Neural cell (in vitro differentiated cells): ENCODE measurements at regions not wholly inside any gene's neighbourhood (a gene's known extent, or its start where the extent isn't known, plus 50 kb on each side); places are given as distances from the start of the nearest gene placed in this dataset.

Source experiments
- H2AFZ ChIP-seq: fragments of 200-600, 300-800 bp; sonication (generic), shearing (Covaris generic); 2 replicates; pipeline ENCODE4 v1.6.0; 2014; ENCODE audit warnings: low read depth, mild to moderate bottlenecking, antibody characterized with exemption, low read length, moderate library complexity
- H3F3A ChIP-seq: fragments of 200-600 bp; shearing (Covaris generic); 2 replicates; pipeline ENCODE4 v1.6.1; 2016; ENCODE audit warnings: mild to moderate bottlenecking, moderate library complexity, mixed read lengths, antibody characterized with exemption, low read length; ENCODE audit not compliant: insufficient read depth, poor library complexity, severe bottlenecking
- H3K27ac ChIP-seq: fragments of 200-600, 300-800 bp; sonication (generic), shearing (Covaris generic); 2 replicates; pipeline ENCODE4 v1.5.1; 2014; ENCODE audit warnings: mild to moderate bottlenecking, low read length, moderate library complexity
- H3K27me3 ChIP-seq: fragments of 300-800, 200-600 bp; sonication (generic), shearing (Covaris generic); 2 replicates; pipeline ENCODE4 v1.6.0; 2014; ENCODE audit warnings: mild to moderate bottlenecking, low read depth, low read length, moderate library complexity; ENCODE audit not compliant: insufficient read depth
- H3K36me3 ChIP-seq: fragments of 300-800, 200-600 bp; sonication (generic), shearing (Covaris generic); 2 replicates; pipeline ENCODE4 v1.5.1; 2014; ENCODE audit warnings: mild to moderate bottlenecking, antibody characterized with exemption, low read length, moderate library complexity; ENCODE audit not compliant: insufficient read depth
- H3K4me2 ChIP-seq: fragments of 300-800, 200-600 bp; sonication (generic), shearing (Covaris generic); 2 replicates; pipeline ENCODE4 v1.6.0; 2014; ENCODE audit warnings: mild to moderate bottlenecking, low read length
- H3K4me3 ChIP-seq: fragments of 300-800, 200-600 bp; sonication (generic), shearing (Covaris generic); 2 replicates; pipeline ENCODE4 v1.5.1; 2014; ENCODE audit warnings: mild to moderate bottlenecking, low read length, moderate library complexity
- H3K79me2 ChIP-seq: fragments of 200-600 bp; shearing (Covaris generic); replicated peaks from 2 replicates; pipeline ENCODE4 v1.6.0; 2014; ENCODE audit warnings: mild to moderate bottlenecking, low read length, moderate library complexity; ENCODE audit not compliant: insufficient read depth
- H3K9ac ChIP-seq: fragments of 300-800, 200-600 bp; sonication (generic), shearing (Covaris generic); 2 replicates; pipeline ENCODE4 v1.6.1; 2016; ENCODE audit warnings: mild to moderate bottlenecking, low read length, mixed read lengths
- H3K9me2 ChIP-seq: fragments of 200-600 bp; shearing (Covaris generic); 2 replicates; pipeline ENCODE4 v1.6.1; 2016; ENCODE audit warnings: mild to moderate bottlenecking, low read length, mixed read lengths; ENCODE audit not compliant: insufficient read depth
- H3K9me3 ChIP-seq: fragments of 200-600, 300-800 bp; sonication (generic), shearing (Covaris generic); 2 replicates; pipeline ENCODE4 v1.6.1; 2016; ENCODE audit warnings: mild to moderate bottlenecking, mixed run types, low read length, moderate library complexity, mixed read lengths
- H4K20me1 ChIP-seq: fragments of 200-600 bp; shearing (Covaris generic); 2 replicates; pipeline ENCODE4 v1.6.1; 2016; ENCODE audit warnings: mild to moderate bottlenecking, mixed run types; ENCODE audit not compliant: insufficient read depth
- CTCF ChIP-seq: fragments of 450-650 bp; IDR thresholded peaks from 2 replicates; pipeline ENCODE4 v1.5.1; 2014; ENCODE audit warnings: antibody characterized with exemption, mild to moderate bottlenecking, moderate library complexity; ENCODE audit not compliant: poor library complexity, severe bottlenecking
- EP300 ChIP-seq: fragments of 450-650 bp; conservative IDR thresholded peaks from 2 replicates; pipeline ENCODE4 v1.6.1; 2014; ENCODE audit warnings: antibody characterized with exemption, mild to moderate bottlenecking, moderate library complexity; ENCODE audit not compliant: poor library complexity, severe bottlenecking
- EZH2 ChIP-seq: fragments of 200-600, 300-800 bp; shearing (Covaris generic), sonication (generic); IDR thresholded peaks from 2 replicates; pipeline ENCODE4 v1.6.1; 2014; ENCODE audit warnings: antibody characterized with exemption, low read length, borderline replicate concordance, mild to moderate bottlenecking; ENCODE audit not compliant: insufficient read depth, poor library complexity, severe bottlenecking
- MXI1 ChIP-seq: fragments of 450-650 bp; conservative IDR thresholded peaks from 2 replicates; pipeline ENCODE4 v1.6.1; 2014; ENCODE audit warnings: antibody characterized with exemption, mild to moderate bottlenecking; ENCODE audit not compliant: poor library complexity, severe bottlenecking
- POLR2AphosphoS5 ChIP-seq: IDR thresholded peaks from 2 replicates; pipeline ENCODE4 v1.6.1; 2012
- RAD21 ChIP-seq: fragments of 450-650 bp; conservative IDR thresholded peaks from 2 replicates; pipeline ENCODE4 v1.6.1; 2014; ENCODE audit warnings: antibody characterized with exemption, mild to moderate bottlenecking, moderate library complexity
- SMC3 ChIP-seq: fragments of 450-650 bp; conservative IDR thresholded peaks from 2 replicates; pipeline ENCODE4 v1.6.1; 2014; ENCODE audit warnings: antibody characterized with exemption, mild to moderate bottlenecking, moderate library complexity; ENCODE audit not compliant: poor library complexity
- TAF1 ChIP-seq: IDR thresholded peaks from 2 replicates; pipeline ENCODE4 v1.6.1; 2012; ENCODE audit warnings: low read depth
- TF ChIP-seq, protein P1 (sequence below): IDR thresholded peaks from 2 replicates; pipeline ENCODE4 v1.6.1; 2012; ENCODE audit warnings: borderline replicate concordance

DNA sequence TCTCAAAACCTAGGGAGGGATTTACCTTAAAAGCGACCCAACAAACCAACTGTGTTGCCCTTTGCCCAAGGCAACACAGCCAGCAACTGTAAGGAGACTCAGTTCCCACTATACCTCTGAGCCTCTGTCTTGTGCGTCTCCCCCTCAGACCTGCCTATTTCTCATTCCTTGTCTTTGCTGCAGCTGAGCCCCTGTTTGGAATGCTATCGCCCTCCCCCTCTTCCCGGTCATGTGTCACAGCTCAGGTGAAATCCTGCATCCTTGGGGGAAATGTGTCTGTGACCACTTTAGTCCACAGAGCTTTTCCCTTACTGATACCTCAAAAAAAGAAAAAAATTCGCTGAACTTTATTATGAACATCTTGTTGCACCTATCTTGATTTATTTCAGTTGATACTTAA, 52.0 kb upstream of the LRIG1 start:
- no peaks in the 10 kb centered on the region for H3F3A ChIP-seq
- H2AFZ ChIP-seq = no peak overlapping the region
- H3K79me2 ChIP-seq = no peaks in the 10 kb centered on the region
- no peaks in the 10 kb centered on the region for H4K20me1 ChIP-seq
- no peak overlapping the region for H3K4me3 ChIP-seq
- H3K9me3 ChIP-seq = no peaks in the 10 kb centered on the region
- TF ChIP-seq POLR2AphosphoS5 (no peak), CTCF (no peak), EZH2 (no peak), MXI1 (no peak), EP300 (no peak), RAD21 (no peak), TAF1 (no peak), SMC3 (no peak)
- TF ChIP-seq, protein P1, sequence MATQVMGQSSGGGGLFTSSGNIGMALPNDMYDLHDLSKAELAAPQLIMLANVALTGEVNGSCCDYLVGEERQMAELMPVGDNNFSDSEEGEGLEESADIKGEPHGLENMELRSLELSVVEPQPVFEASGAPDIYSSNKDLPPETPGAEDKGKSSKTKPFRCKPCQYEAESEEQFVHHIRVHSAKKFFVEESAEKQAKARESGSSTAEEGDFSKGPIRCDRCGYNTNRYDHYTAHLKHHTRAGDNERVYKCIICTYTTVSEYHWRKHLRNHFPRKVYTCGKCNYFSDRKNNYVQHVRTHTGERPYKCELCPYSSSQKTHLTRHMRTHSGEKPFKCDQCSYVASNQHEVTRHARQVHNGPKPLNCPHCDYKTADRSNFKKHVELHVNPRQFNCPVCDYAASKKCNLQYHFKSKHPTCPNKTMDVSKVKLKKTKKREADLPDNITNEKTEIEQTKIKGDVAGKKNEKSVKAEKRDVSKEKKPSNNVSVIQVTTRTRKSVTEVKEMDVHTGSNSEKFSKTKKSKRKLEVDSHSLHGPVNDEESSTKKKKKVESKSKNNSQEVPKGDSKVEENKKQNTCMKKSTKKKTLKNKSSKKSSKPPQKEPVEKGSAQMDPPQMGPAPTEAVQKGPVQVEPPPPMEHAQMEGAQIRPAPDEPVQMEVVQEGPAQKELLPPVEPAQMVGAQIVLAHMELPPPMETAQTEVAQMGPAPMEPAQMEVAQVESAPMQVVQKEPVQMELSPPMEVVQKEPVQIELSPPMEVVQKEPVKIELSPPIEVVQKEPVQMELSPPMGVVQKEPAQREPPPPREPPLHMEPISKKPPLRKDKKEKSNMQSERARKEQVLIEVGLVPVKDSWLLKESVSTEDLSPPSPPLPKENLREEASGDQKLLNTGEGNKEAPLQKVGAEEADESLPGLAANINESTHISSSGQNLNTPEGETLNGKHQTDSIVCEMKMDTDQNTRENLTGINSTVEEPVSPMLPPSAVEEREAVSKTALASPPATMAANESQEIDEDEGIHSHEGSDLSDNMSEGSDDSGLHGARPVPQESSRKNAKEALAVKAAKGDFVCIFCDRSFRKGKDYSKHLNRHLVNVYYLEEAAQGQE = no peak
- H3K9ac ChIP-seq = no peak overlapping the region
- no peaks in the 10 kb centered on the region for H3K36me3 ChIP-seq
- H3K27ac ChIP-seq = no peak overlapping the region
- H3K27me3 ChIP-seq = no peaks in the 10 kb centered on the region
- no peaks in the 10 kb centered on the region for H3K9me2 ChIP-seq
- no peak overlapping the region for H3K4me2 ChIP-seq

- TF ChIP-seq CTCF = no peak
- no peak for TF ChIP-seq EP300
- no peak for TF ChIP-seq RAD21
- TF ChIP-seq, protein P1 = no peak
- no peak for TF ChIP-seq SMC3
- no peak for TF ChIP-seq TAF1
- TF ChIP-seq EZH2 = no peak
- no peak for TF ChIP-seq MXI1
- no peak for TF ChIP-seq POLR2AphosphoS5
- no peak overlapping the region for H3K4me3 ChIP-seq
- no peaks in the 10 kb centered on the region for H3F3A ChIP-seq
- H3K9ac ChIP-seq = no peak overlapping the region
- H3K36me3 ChIP-seq = no peaks in the 10 kb centered on the region
- H3K79me2 ChIP-seq = no peaks in the 10 kb centered on the region
- no peak overlapping the region for H2AFZ ChIP-seq
- H3K9me3 ChIP-seq = no peaks in the 10 kb centered on the region
- H3K9me2 ChIP-seq = no peaks in the 10 kb centered on the region
- H3K27me3 ChIP-seq = no peaks in the 10 kb centered on the region
- H3K4me2 ChIP-seq = no peak overlapping the region
- no peak overlapping the region for H3K27ac ChIP-seq
- no peaks in the 10 kb centered on the region for H4K20me1 ChIP-seq
These were observed 52.8 kb upstream of the LRIG1 start for GRCh38 chr3:66553441-66554113.
